NOMO-1 treated with DMSO at 0.1 percent for 48 hours (cell line): ENCODE measurements at regions not wholly inside any gene's neighbourhood (a gene's known extent, or its start where the extent isn't known, plus 50 kb on each side); places are given as distances from the start of the nearest gene placed in this dataset.

ENCODE experiments used
- DNase-seq: peaks from one replicate; lab custom pipeline; 2025; ENCODE audit not compliant: unreplicated experiment; lab: John Stamatoyannopoulos, UW

GRCh38 chr2:47620770-47621437 is 50.1 kb upstream of the KCNK12 start:
- DNase-seq: no peak
